GM12873 (cell line): ENCODE measurements at regions not wholly inside any gene's neighbourhood (a gene's known extent, or its start where the extent isn't known, plus 50 kb on each side); places are given as distances from the start of the nearest gene placed in this dataset.

Source experiments
- TF ChIP-seq, protein P1 (sequence below): IDR thresholded peaks from 2 replicates; pipeline ENCODE4 v1.5.1; 2012; ENCODE audit warnings: low read depth, mild to moderate bottlenecking, moderate library complexity, low read length, control low read depth; ENCODE audit not compliant: insufficient read depth; ENCODE audit errors: missing control alignments

DNA sequence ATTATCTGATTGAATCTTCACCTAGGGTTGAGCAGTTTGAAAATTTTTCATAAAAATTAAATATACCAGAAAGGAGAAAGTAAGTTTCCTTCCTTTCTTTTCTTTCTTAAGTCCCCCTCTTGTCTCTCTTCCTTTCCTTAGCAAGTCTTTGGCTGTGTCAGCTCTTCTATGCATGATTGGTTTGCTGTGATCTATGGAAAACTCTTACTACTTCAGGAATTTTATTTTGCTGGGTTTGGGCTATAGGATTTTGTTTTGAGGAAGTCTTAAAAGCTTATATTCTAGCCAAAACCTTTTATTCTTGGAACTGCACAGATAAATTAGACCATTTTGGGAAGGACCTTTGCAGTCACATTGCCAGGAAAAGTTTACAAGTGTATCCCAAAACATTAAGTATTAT, 173.4 kb upstream of the CITED2 start:
- TF ChIP-seq, protein P1, sequence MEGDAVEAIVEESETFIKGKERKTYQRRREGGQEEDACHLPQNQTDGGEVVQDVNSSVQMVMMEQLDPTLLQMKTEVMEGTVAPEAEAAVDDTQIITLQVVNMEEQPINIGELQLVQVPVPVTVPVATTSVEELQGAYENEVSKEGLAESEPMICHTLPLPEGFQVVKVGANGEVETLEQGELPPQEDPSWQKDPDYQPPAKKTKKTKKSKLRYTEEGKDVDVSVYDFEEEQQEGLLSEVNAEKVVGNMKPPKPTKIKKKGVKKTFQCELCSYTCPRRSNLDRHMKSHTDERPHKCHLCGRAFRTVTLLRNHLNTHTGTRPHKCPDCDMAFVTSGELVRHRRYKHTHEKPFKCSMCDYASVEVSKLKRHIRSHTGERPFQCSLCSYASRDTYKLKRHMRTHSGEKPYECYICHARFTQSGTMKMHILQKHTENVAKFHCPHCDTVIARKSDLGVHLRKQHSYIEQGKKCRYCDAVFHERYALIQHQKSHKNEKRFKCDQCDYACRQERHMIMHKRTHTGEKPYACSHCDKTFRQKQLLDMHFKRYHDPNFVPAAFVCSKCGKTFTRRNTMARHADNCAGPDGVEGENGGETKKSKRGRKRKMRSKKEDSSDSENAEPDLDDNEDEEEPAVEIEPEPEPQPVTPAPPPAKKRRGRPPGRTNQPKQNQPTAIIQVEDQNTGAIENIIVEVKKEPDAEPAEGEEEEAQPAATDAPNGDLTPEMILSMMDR = no peak

DNA sequence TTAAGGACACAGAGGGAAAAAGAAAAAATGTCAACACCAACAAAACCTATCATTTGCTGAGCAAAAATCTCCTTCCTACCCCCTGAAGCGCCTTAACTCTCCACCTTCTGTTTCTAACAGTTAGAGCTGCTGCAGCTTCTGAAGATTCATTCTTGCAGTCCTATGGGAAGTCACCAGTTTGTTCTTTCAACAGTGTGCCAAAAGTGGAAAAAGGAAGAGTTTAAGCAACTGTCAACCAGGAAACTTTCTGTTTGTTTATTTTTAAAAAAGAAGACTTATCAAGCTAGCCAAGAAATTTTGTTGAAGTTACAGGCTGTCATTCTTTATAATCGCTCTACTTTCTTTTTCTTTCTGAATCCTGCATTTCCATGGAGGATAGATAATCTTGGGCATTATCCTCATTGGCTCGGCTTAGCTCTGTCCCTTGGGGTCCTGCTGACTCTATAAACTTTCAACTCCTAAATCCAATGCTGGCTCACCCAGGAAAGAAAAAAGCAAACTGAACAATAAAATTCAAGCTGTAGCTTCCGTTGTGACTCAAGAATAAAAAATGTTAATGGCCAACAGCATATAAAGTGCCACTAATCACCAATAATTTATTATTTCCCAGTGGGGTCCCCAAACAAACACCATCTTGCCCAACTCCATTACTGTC, 172.8 kb upstream of the CITED2 start:
- TF ChIP-seq, protein P1 = no peak

- TF ChIP-seq, protein P1 = no peak
Measured at GRCh38 chr6:139546106-139546472, 171.6 kb upstream of the CITED2 start.

DNA sequence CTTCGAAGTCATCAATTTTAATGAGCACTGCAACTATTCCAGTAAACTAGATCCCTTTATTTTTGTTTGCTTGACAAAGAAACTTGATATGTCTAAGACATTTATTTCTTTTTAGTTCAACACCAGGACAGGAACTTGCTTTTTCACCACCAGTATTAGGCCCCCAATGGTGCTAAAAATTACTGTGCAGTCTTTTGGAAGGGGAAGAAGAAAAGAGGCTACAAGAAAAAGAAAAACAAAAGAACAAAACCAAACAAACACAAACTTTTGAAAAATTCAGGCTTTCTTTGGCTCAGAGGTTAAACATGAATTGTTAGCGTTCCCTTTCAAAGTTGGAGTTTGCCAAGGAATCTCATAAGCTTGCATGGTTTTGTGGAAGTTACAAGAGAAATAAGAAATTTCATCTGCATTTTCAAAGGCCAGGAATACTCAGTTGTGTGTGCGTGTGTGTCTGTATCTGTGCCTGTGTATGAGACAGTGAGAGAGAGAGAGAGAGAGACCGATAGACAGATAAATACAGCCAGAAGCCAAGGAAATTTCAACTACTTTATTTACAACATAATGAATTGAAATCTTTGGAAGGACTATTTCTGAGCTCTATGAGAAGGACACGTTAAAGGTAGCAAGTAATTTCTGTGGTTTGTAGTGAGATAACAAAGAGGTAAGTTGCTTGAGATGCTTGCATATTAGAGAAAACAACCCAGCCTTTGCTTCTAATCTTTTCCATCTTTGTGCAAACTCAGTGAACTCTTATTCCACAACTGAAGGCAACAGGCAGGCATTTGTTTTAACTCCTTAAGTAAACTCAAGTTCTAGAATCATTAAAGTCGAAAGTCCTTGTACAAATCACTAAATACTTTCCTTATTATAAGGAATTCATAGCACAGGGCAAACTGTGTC, 171.0 kb upstream of the CITED2 start:
- TF ChIP-seq, protein P1 = no peak

DNA sequence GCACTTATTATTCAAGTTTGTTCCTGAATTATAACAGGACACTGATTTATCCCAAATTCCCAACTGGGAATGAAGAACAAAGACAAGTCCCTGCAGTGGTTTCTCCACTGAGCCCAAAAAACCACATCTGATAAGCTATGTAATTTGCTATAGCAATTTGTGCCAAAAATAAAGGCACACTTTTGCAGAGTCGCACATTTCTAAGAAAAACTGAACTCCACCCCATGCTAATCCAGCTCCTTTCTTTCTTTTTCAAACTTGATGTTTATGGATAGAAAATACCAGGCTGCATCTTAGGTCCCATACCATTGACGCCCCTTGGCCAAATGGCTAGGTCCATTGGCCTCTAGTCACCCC, 170.2 kb upstream of the CITED2 start:
- TF ChIP-seq, protein P1 = no peak

- TF ChIP-seq, protein P1 = no peak
Measured at GRCh38 chr6:139542351-139542750, 167.9 kb upstream of the CITED2 start.

DNA sequence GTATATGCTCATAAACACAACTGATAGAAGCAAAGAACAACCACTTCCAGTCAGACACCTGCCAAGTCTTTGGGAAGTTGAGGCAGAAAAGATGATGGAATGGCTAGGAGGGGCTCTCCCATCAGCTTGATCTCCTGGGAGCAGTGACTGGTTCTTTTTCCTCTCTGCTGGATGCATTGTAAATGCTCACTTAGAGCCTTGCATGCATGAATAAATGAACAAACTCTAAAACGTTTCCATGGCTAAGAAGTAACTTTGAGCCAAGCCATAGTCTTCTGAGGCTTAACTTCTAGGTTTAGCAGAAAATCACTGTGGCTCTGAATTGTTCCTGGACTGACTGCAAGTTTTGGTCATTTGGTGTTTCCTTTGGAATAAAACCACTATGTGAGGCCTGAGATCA, 166.4 kb upstream of the CITED2 start:
- TF ChIP-seq, protein P1 = no peak
